DMS153 treated with DMSO at 0.1 percent for 48 hours (cell line): ENCODE measurements at regions not wholly inside any gene's neighbourhood (a gene's known extent, or its start where the extent isn't known, plus 50 kb on each side); places are given as distances from the start of the nearest gene placed in this dataset.
A peak's percentile ranks its signal among the peaks of the same experiment; 100 is the strongest.

Experiments used
- DNase-seq: peaks from one replicate; lab custom pipeline; 2025; ENCODE audit not compliant: unreplicated experiment; lab: John Stamatoyannopoulos, UW

DNA sequence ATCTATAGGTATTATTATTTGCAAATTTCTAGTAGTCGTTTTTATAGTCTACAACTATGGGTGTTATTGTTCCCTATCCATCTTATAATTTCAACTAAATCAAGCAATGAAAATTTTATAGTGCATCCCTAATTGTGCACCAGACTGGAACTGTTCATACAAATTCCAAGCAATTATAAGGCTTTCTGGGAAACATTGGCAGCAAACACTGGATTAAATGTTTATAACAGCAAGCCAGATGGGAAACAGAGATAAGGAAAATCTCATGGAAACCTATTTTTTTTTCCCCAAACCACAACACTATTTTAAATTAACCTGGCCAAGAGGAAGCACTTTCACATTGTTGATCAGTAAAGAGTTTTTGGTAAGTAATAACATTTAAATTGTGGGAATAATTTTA lies 524.3 kb downstream of the RASEF start:
- no peak for DNase-seq

DNA sequence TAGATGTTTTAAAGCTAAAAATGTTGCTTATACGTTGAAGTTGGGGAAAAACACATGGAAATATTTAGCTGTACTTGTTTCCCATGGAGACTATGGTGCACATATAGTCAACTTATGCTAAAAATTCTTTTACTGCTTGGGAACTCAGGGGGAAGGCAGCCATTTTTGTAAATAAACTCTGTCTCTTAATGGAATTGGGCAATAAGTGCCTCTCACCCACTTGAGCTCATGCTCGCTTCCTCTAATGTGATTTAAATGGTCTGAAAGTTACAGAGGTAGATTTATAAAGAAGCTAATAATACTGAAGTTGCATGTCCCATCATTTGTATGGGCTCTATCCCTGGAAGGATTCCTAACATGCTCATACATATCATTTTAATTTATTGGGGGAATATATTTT lies 523.8 kb downstream of the RASEF start:
- DNase-seq: no peak

DNA sequence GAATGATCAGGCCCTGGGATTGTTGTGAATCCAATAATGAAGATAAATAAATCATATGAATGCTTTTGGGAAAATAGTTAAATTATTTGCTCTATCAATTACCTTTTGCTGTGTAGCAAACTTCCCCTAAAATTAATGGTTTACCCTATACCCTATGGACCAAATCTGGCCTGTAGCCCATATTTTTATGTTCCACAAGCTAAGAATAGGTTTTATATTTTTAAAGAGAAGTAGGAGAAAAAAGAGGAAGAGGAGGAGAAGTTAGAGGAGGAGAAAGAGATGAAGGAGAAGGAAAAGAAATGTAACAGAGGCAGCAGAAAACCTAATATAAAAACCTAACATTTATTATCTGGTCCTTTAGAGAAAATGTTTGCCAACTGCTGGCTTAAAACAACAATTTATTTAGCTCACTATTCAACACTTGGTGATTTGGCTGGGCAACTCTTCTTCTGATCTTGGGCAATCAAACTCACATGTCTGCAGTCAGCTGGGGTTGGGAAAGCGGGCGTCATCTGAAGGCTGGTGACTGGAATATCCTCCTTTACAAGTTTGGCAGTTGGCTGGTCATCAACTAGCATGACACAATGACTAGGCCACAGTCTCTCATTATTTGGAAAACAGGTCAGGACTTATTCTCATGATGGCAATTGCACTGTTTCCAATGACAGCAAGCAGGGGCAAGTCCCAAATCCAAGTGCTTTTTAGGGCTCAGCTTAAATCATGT lies 522.9 kb downstream of the RASEF start:
- no peak for DNase-seq

DNA sequence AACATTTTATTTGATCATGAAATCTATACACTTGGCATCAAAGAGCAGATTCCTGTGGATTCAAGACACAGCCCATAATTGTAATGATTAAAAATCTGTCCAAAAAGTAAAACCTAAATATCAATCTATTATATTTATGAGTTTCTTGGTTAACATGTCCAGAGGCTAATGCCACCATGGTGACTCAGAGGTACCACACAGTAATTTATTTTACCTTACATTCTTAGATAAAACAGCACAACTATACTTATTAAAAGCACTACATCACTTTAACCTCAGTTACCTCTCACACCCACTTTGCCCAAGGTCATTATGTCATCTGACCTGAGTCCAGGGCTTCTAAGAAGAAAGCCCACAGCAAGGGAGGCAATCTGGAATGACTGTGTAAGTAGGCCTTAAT lies 519.2 kb downstream of the RASEF start:
- no peak for DNase-seq

GRCh38 chr9:82546136-82546535 lies 516.8 kb downstream of the RASEF start:
- DNase-seq: no peak

- DNase-seq: no peak
These were observed 514.9 kb downstream of the RASEF start for GRCh38 chr9:82547995-82548394.

- no peak for DNase-seq
These were observed 513.6 kb downstream of the RASEF start for GRCh38 chr9:82549174-82549821.

GRCh38 chr9:82552784-82553183 lies 510.2 kb downstream of the RASEF start:
- no peak for DNase-seq

DNA sequence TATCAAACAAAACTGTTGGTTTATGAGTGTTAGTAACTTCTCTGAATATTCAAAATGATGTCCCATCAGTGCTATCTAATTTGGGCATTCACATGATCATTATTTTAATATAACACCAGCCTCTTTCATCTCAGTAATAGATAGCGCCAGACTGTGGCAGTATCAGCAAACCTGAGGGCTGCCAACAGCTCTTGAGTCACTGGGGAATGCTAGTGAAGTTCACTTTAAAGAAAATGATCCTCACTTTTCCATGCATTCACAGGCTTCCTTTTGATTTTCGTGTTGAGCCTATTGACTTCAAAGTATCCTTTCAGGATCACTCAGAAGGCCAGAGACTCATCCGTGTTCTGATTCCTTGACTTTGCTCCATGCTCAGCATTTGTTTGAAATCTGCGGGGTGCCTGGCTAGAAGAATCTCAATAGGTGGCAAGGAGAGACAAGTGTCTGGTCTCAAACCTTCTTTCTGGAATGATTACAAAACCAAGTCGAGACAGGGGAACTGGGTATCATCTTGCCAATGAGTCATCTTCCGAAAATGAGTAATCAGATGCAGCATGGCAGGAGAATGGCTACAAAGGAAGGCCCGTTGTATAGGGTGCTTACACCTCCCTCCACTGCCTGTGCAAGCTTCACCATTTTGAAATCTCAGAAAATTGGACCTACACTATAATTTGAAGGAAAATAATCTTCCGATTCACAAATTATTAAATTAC lies 509.1 kb downstream of the RASEF start:
- no peak for DNase-seq

GRCh38 chr9:82554381-82554780 lies 508.6 kb downstream of the RASEF start:
- DNase-seq: no peak

- DNase-seq: no peak
These were observed 507.9 kb downstream of the RASEF start for GRCh38 chr9:82555031-82555430.

DNA sequence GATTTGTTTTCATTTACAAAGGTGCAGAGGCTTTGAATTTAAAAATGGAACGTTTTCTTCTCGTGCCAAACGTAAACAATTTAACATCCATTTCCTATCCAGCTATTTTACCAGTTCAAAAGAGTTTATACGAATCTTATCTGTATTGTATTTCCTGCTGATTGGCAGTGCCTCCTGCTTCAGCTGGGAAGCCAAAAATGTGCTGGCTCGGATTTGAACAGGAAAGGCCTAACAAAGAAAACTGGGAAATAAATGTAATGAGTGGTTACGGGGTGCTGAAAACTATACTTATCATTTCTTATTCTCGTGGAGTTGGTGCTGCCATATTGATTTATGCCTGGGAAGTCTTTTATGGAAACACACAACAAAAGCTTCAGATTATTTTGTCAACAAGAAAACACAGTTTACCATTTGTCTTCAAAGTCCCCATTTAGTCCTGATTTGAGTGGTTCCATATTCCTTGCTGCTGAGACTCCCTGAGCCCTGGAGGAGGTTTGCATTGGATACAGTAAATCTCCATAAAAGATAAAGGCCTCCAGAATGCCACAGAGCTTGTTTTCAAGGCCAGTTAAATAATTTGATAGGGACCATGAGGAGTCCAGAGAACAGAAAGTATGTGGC lies 507.4 kb downstream of the RASEF start:
- DNase-seq: no peak

DNA sequence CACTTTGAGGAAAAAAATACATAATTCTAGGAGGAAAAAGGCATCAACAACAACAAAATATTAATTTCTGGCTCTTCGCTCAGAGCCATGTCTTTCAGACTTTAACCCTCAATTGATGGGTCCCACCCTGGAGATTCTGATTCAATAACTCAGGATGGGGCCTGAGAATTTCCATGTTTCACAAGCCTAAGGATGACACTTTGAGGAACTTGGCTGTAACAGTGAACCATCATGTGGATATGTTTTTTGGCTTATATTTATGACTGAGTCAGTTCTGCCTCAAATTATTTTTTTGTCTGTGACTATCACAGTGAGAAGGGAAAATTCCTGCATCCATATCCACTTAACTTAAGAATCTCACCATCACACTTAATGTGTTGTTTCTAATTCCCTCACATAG lies 504.6 kb downstream of the RASEF start:
- DNase-seq: no peak

DNA sequence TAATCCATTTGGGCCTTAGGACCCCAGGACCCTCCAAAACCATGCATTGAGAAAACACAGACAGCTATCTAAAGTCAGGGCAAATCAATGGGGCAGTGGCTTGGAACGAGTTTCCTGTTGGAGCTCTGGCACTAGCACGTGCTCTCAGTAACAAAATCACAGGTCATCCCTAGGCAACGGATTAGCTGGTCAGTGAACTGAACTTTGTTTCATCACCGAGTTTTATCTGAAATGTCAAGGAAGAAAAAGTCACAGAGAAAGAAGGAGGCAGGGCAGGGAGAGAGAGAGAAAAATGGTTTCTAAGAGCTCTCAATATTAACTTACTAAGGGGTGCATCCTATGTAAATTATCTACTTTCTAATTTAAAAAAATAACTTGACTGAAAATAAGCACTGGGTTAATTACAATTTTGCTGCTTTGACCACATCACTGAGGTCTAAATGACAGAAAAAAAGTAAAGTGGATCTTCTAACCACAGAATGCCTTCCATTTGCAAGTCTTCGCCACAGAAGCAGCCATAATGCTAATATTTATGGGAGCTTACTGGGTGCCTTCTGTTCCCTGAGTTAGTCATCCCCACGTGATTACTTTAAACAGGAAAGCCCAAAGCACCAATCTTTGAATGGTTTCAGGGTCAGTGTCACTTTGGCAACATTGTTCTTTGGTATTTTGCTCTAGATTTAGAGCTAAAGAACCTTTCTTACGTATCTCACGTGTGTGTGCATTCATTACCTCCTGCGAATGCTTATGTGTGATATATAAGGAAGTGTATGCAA lies 503.9 kb downstream of the RASEF start:
- no peak for DNase-seq

DNA sequence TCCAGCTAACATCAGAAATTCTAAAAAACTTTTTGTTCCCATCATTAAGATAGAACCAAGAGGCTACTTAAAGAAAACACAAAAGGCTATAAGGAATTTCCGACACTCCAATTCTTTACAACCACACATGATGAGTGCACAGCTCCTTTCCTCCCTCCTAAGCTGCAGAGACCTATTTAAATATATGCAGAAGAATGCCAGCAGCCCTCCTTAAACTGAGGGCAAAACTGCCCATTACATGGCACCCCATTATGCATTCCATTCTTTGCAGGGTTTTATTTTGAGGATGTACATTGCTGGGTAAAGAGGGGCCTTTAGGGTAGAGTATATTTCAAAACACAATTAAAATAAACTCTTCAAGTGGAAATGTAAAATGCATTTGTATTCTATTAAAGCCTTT lies 502.9 kb downstream of the RASEF start:
- no peak for DNase-seq

GRCh38 chr9:82560457-82560904 lies 502.5 kb downstream of the RASEF start:
- peak; percentile 95 for DNase-seq

GRCh38 chr9:82563094-82563493 lies 499.8 kb downstream of the RASEF start:
- no peak for DNase-seq

GRCh38 chr9:82563841-82564240 lies 499.1 kb downstream of the RASEF start:
- DNase-seq: no peak

GRCh38 chr9:82565188-82565969 lies 497.6 kb downstream of the RASEF start:
- no peak for DNase-seq

- DNase-seq: no peak
These were observed 495.0 kb downstream of the RASEF start for GRCh38 chr9:82567953-82568352.
